ENCODE measurements at regions not wholly inside any gene's neighbourhood (a gene's known extent, or its start where the extent isn't known, plus 50 kb on each side); places are given as distances from the start of the nearest gene placed in this dataset.

DNA sequence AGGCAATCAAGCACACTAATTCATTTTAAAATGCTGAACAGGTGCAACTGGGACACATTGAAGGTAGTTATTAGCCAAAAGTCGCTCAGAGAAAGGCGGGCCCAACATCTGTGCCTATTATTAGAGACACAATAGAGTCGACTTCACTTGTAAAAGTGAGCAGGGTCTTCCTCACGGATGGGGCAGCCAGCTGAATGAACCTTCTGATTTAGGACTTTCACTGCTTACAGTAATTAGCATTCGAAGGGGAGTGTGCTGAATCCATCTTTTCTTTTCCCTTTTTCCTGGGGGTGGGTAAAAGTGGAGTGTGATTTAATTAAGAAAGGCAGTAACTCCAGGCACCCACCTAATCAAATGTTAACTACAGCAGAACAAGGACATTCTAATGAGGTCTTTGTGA lies 677.7 kb downstream of the DCDC2C start:
- no peak for TF ChIP-seq YY1 (IDR thresholded peaks at IDR 0.05; ENCODE audit: extremely low read depth, insufficient replicate concordance, low read depth, low read length)
- TF ChIP-seq FOSL1 (IDR thresholded peaks at IDR 0.05; ENCODE audit: low read depth) = no peak
- no peak for TF ChIP-seq EZH2 (IDR thresholded peaks at IDR 0.05)
- TF ChIP-seq CBX3 (IDR thresholded peaks at IDR 0.05; ENCODE audit: low read depth) = no peak
- no peak for TF ChIP-seq SP1 (IDR thresholded peaks at IDR 0.05; ENCODE audit: low read depth)
- TF ChIP-seq POLR2A (IDR thresholded peaks at IDR 0.05; ENCODE audit: borderline replicate concordance, extremely low read depth, insufficient read depth, insufficient read length) = no peak
- no peak for TF ChIP-seq POLR2AphosphoS5 (IDR thresholded peaks at IDR 0.05; ENCODE audit: low read depth, low read length)
- no peak for TF ChIP-seq JUND (IDR thresholded peaks at IDR 0.05)
- TF ChIP-seq, protein P1, sequence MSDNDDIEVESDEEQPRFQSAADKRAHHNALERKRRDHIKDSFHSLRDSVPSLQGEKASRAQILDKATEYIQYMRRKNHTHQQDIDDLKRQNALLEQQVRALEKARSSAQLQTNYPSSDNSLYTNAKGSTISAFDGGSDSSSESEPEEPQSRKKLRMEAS (IDR thresholded peaks at IDR 0.05) = no peak
- no peak for TF ChIP-seq ZNF274 (IDR thresholded peaks at IDR 0.05; ENCODE audit: low read depth, low read length)
- TF ChIP-seq EGR1 (IDR thresholded peaks at IDR 0.05; ENCODE audit: low read depth) = no peak
- TF ChIP-seq SRF (IDR thresholded peaks at IDR 0.05; ENCODE audit: low read depth) = no peak
- TF ChIP-seq ELF1 (IDR thresholded peaks at IDR 0.05; ENCODE audit: borderline replicate concordance, low read depth) = no peak
- TF ChIP-seq, protein P2, sequence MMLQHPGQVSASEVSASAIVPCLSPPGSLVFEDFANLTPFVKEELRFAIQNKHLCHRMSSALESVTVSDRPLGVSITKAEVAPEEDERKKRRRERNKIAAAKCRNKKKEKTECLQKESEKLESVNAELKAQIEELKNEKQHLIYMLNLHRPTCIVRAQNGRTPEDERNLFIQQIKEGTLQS (IDR thresholded peaks at IDR 0.05) = no peak
- no peak for TF ChIP-seq CEBPB (IDR thresholded peaks at IDR 0.05; ENCODE audit: low read depth)
- TF ChIP-seq SIN3A (IDR thresholded peaks at IDR 0.05; ENCODE audit: low read depth) = no peak
- H3K27me3 ChIP-seq (ENCODE audit: insufficient read depth, low read length) = no peaks in the 10 kb centered on the region
- CTCF ChIA-PET = no interaction called here
- no peaks in the 10 kb centered on the region for H4K20me1 ChIP-seq (ENCODE audit: insufficient read depth)
- DNase-seq (ENCODE audit: low read depth, low spot score) = no peak
- no peak overlapping the region for H3K4me2 ChIP-seq (ENCODE audit: low read length)
- no peak overlapping the region for H3K9ac ChIP-seq (ENCODE audit: low read length)
- H3K9me3 ChIP-seq (ENCODE audit: control insufficient read depth in 1 of 2, insufficient read depth in 1 of 2, low read depth in 1 of 2, low read length in 2 of 2) = peaks cover 5 to 31% of the 10 kb centered on the region in 2 experiments; a peak in 2 of 4 replicates
- BruUV-seq (replicated peaks) = no TSS peak
- H3K4me3 ChIP-seq (replicated peaks in 1 of 2; ENCODE audit: low read depth in 1 of 2, low read length in 2 of 2) = no peak overlapping the region
- H3K4me1 ChIP-seq (ENCODE audit: control insufficient read depth in 1 of 2, insufficient read depth in 2 of 2, low read length in 2 of 2) = no peaks in the 10 kb centered on the region
- no peak overlapping the region for H2AFZ ChIP-seq (ENCODE audit: low read depth, low read length, poor library complexity, severe bottlenecking)
- RAD21 ChIA-PET (ENCODE audit: low non-redundant PET in 1 of 2, low total read pairs in 2 of 2, uncharacterized antibody in 2 of 2, unreplicated experiment in 2 of 2) = no interaction called here
- H3K79me2 ChIP-seq (ENCODE audit: insufficient read depth, low read length) = no peaks in the 10 kb centered on the region
- no peak for ATAC-seq
- H3K27ac ChIP-seq (ENCODE audit: low read depth, low read length) = no peak overlapping the region
- intact Hi-C loops (cut with micrococcal nuclease) = no loop called here
- no peaks in the 10 kb centered on the region for H3K36me3 ChIP-seq (ENCODE audit: control insufficient read depth in 1 of 2, insufficient read depth in 2 of 2, low read length in 2 of 2)
- H3K9me2 ChIP-seq (ENCODE audit: insufficient read depth) = no peaks in the 10 kb centered on the region
- POLR2A ChIA-PET = no interaction called here
